NB4 (cell line): ENCODE measurements at regions not wholly inside any gene's neighbourhood (a gene's known extent, or its start where the extent isn't known, plus 50 kb on each side); places are given as distances from the start of the nearest gene placed in this dataset.
"Not testable (repeated sequence)": the region's sequence is repeated elsewhere in the genome, so short reads cannot be mapped to it uniquely, and the experiment has no call there.

Experiments used
- DNase-seq: peaks from one replicate; pipeline ENCODE4 v3.0.0; 2010; ENCODE audit warnings: low read depth
- H3K4me3 ChIP-seq: one replicate; pipeline ENCODE4 v1.5.1; 2011; ENCODE audit warnings: mild to moderate bottlenecking, low read depth, low read length, moderate library complexity
- CTCF ChIP-seq: IDR thresholded peaks from one replicate; pipeline ENCODE4 v1.5.1; 2012; ENCODE audit warnings: low read depth, low read length
- MAX ChIP-seq: IDR thresholded peaks from 2 replicates; pipeline ENCODE4 v1.6.1; 2011; ENCODE audit warnings: low read depth, low read length
- MYC ChIP-seq: IDR thresholded peaks from 2 replicates; pipeline ENCODE4 v1.6.1; 2011; ENCODE audit warnings: low read depth, low read length
- POLR2A ChIP-seq: IDR thresholded peaks from 2 replicates; pipeline ENCODE4 v1.6.1; 2011; ENCODE audit warnings: mild to moderate bottlenecking; ENCODE audit not compliant: insufficient read length; ENCODE audit errors: extremely low read depth

GRCh38 chrX:124426288-124427169, 80.2 kb downstream of the SH2D1A start:
- DNase-seq = no peak
- TF ChIP-seq CTCF = no peak
- TF ChIP-seq POLR2A = no peak
- no peak for TF ChIP-seq MYC
- no peak for TF ChIP-seq MAX
- H3K4me3 ChIP-seq = no peak overlapping the region

GRCh38 chrX:124433186-124433585, 86.8 kb downstream of the SH2D1A start:
- DNase-seq = no peak
- no peak for TF ChIP-seq MYC
- no peak for TF ChIP-seq POLR2A
- no peak for TF ChIP-seq CTCF
- TF ChIP-seq MAX = no peak
- no peak overlapping the region for H3K4me3 ChIP-seq

GRCh38 chrX:124435616-124436015, 89.3 kb downstream of the SH2D1A start:
- H3K4me3 ChIP-seq = no peak overlapping the region
- TF ChIP-seq CTCF (no peak), POLR2A (no peak), MYC (no peak)
- no peak for DNase-seq

- no peak overlapping the region for H3K4me3 ChIP-seq
Observed at GRCh38 chrX:124440695-124441094, 94.3 kb downstream of the SH2D1A start.

GRCh38 chrX:124441971-124442590, 95.7 kb downstream of the SH2D1A start:
- DNase-seq = no peak
- no peak overlapping the region for H3K4me3 ChIP-seq
- no peak for TF ChIP-seq POLR2A
- TF ChIP-seq MYC = no peak
- TF ChIP-seq MAX = no peak
- TF ChIP-seq CTCF = no peak

More at GRCh38 chrX:124440695-124441094, 94.3 kb downstream of the SH2D1A start:
- no peak for TF ChIP-seq MYC
- no peak for DNase-seq

- H3K4me3 ChIP-seq = no peak overlapping the region
- TF ChIP-seq MYC (no peak), MAX (no peak), POLR2A (no peak), CTCF (no peak)
- DNase-seq = no peak
Observed at GRCh38 chrX:124455966-124456365, 109.6 kb downstream of the SH2D1A start.

GRCh38 chrX:124459851-124460250, 113.5 kb downstream of the SH2D1A start:
- DNase-seq, H3K4me3 ChIP-seq: not testable (repeated sequence)
